Activated CD4-positive, alpha-beta T cell treated with anti-CD3 and anti-CD28 coated beads for 1 hour (primary cell): ENCODE measurements at regions not wholly inside any gene's neighbourhood (a gene's known extent, or its start where the extent isn't known, plus 50 kb on each side); places are given as distances from the start of the nearest gene placed in this dataset.
"Not testable (repeated sequence)": the region's sequence is repeated elsewhere in the genome, so short reads cannot be mapped to it uniquely, and the experiment has no call there.

Experiments
- DNase-seq: peaks from one replicate; pipeline ENCODE4 v3.0.0-alpha.2; 2020

GRCh38 chrX:13378562-13379518 is 59.0 kb upstream of the ATXN3L start:
- DNase-seq = not testable (repeated sequence)

GRCh38 chrX:13377550-13377934 is 57.7 kb upstream of the ATXN3L start:
- no peak for DNase-seq

- DNase-seq = no peak
These were observed 57.1 kb upstream of the ATXN3L start for GRCh38 chrX:13376857-13377549.

DNA sequence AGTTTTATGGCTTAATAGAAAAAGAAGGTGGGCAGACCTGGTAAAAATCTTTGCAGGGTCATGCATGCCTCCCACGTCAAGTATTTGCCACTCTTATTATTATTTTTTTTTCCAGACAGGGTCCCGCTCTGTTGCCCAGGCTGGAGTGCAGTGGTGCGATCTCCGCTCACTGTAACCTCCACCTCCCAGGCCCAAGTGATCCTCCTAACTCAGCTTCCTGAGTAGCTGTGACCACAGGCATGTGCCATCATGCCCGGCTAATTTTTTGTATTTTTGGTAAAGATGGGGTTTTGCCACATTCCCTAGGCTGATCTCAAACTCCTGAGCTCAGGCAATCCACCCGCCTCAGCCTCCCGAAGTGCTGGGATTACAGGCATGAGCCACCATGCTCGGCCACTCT is 55.7 kb upstream of the ATXN3L start:
- DNase-seq = not testable (repeated sequence)

GRCh38 chrX:13374364-13374763 is 54.5 kb upstream of the ATXN3L start:
- no peak for DNase-seq

DNA sequence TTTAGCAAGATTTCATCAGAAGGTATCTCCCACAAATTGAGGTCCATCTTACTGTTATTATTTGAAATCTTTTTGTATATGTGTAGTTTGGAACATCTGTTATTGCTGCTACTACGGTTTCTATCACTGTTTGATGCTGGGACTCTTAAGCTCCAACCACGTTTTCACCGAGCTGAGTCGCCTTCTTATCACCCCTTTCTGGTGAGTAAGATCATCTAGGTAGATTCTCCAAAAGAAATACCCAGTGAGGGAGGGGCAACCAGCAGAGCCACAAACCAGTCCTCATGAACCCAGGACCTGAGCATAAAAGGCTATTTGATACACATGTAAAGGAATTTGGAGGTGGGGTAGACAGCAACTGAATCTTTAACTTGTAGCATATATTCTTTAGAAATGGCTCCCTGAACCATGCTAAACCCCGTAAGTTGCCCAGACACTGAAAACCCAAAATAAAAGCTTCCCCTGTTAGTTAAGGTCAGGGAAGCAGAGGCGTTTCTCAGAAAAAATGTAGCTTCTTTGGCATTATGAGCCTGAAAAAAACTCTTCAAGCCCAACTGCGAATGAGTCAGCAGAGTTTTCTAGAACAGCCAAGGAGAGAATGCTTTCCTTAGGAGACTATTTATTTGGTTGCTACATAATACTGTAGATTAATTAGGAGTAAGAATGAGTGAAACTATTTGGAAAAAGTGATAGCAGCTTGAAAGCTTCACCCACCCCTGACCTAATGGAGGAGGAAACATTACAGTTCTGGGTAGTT is 53.8 kb upstream of the ATXN3L start:
- DNase-seq = no peak

- DNase-seq = no peak
These were observed 53.2 kb upstream of the ATXN3L start for GRCh38 chrX:13373027-13373426.

- DNase-seq = no peak
These were observed 52.5 kb upstream of the ATXN3L start for GRCh38 chrX:13372203-13372980.

DNA sequence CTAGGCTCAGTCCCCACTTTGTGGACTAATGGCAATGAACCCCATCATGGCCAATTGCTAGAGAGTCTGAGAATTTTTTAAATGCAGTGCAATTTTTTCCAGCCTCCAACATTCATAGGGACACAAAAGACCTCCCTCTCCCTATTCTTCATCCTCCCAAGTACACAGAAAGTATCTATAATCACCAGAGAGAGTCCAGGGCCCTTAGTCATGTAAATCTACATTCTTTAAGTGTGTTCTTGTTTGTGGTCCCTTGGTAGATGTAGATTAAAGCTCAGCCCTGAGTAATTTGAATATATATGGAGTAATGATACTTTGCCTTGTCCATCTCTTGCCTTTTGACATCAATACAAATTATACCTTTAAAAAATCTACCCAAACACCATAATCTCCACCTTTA is 51.3 kb upstream of the ATXN3L start:
- DNase-seq = no peak

DNA sequence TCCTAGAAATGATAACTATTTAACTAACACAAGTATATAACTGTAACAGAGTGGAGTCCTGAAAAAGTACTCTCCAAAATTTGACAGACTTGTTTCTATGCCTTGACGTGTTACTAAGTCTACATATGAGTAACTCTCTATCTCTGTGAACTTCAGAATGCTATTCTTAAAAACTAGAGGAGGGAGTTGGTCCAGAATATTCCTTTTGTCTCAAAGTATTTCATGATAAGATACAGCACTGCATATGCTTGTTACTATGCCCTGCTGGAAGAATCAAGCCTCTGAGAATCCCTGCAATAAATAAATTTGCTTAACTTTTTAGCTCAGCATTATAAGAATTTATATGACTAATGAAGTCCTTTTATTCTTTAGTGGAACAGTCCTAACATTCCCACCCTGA is 50.9 kb upstream of the ATXN3L start:
- no peak for DNase-seq
